HEK293T (cell line): ENCODE measurements at regions not wholly inside any gene's neighbourhood (a gene's known extent, or its start where the extent isn't known, plus 50 kb on each side); places are given as distances from the start of the nearest gene placed in this dataset.

Experiments used
- BHLHE40 ChIP-seq: fragments of 450-650 bp; IDR thresholded peaks from 2 replicates; pipeline ENCODE4 v1.6.1; 2016; ENCODE audit warnings: mild to moderate bottlenecking, moderate library complexity, borderline replicate concordance
- ELF4 ChIP-seq: fragments of 450-650 bp; IDR thresholded peaks from 2 replicates; pipeline ENCODE4 v1.6.1; 2017; ENCODE audit warnings: antibody characterized with exemption
- FOXA1 ChIP-seq: fragments of 450-650 bp; IDR thresholded peaks from 2 replicates; pipeline ENCODE4 v1.6.1; 2016; ENCODE audit warnings: mild to moderate bottlenecking
- FOXK2 ChIP-seq: fragments of 450-650 bp; IDR thresholded peaks from 2 replicates; pipeline ENCODE4 v1.6.1; 2016; ENCODE audit warnings: mild to moderate bottlenecking
- L3MBTL2 ChIP-seq: fragments of 450-650 bp; conservative IDR thresholded peaks from 2 replicates; pipeline ENCODE4 v1.6.1; 2016; ENCODE audit warnings: mild to moderate bottlenecking
- SUZ12 ChIP-seq: fragments of 450-650 bp; IDR thresholded peaks from 2 replicates; pipeline ENCODE4 v1.6.1; 2016; ENCODE audit warnings: mild to moderate bottlenecking
- TARDBP ChIP-seq: fragments of 450-650 bp; IDR thresholded peaks from 2 replicates; pipeline ENCODE4 v1.6.1; 2016
- ZNF384 ChIP-seq: fragments of 450-650 bp; IDR thresholded peaks from 2 replicates; pipeline ENCODE4 v1.6.1; 2016
- TF ChIP-seq, protein P1 (sequence below): fragments of 450-650 bp; IDR thresholded peaks from 2 replicates; pipeline ENCODE4 v1.6.1; 2016

DNA sequence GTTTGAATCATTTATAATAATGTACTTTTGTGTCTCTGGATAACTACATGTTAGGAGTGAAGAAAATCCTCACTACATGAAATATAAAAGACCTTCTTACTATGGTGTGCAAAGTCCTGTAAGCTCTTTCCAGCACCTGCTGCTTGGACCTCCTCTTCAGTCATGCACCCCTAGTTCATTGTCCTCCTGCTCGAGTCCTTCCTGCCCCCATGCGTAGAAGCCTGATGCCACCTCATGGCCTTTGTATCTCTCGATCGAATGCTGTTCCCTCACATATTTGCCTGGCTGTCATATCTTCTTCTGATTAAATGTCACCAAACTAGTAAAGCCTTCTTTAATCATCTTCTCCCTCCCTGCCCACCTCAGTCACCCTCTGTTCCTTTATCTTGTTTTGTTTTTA is 49.9 kb upstream of the SUCLG2 start:
- TF ChIP-seq, protein P1, sequence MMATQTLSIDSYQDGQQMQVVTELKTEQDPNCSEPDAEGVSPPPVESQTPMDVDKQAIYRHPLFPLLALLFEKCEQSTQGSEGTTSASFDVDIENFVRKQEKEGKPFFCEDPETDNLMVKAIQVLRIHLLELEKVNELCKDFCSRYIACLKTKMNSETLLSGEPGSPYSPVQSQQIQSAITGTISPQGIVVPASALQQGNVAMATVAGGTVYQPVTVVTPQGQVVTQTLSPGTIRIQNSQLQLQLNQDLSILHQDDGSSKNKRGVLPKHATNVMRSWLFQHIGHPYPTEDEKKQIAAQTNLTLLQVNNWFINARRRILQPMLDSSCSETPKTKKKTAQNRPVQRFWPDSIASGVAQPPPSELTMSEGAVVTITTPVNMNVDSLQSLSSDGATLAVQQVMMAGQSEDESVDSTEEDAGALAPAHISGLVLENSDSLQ, result no peak
- TF ChIP-seq SUZ12, result no peak
- no peak for TF ChIP-seq L3MBTL2
- no peak for TF ChIP-seq TARDBP
- TF ChIP-seq BHLHE40, result no peak
- no peak for TF ChIP-seq ZNF384
- no peak for TF ChIP-seq FOXA1
- no peak for TF ChIP-seq FOXK2
- TF ChIP-seq ELF4, result no peak
